Left lung (tissue), 4 donors: ENCODE measurements at regions not wholly inside any gene's neighbourhood (a gene's known extent, or its start where the extent isn't known, plus 50 kb on each side); places are given as distances from the start of the nearest gene placed in this dataset.

Source experiments
- ATAC-seq: fragments of 200-7000 bp; cut with Tn5 transposase; one replicate; pipeline ENCODE4 v1.9.1; 2020; ENCODE audit warnings: moderate library complexity
- DNase-seq, 4 donors: peaks; one replicate each; pipeline ENCODE4 v3.0.0-alpha.2; 2013 to 2020
- H3K27ac ChIP-seq, 2 donors: fragments of 200-600 bp; sonication (generic) in 1 of 2; one replicate each; pipeline versions ENCODE4 v1.5.0 to v1.8.0; 2020 to 2021
- H3K27me3 ChIP-seq, 2 donors: fragments of 200-600 bp; sonication (generic) in 1 of 2; one replicate each; pipeline versions ENCODE4 v1.5.0 to v1.8.0; 2020 to 2021
- H3K36me3 ChIP-seq, 2 donors: fragments of 200-600 bp; sonication (generic) in 1 of 2; one replicate each; pipeline versions ENCODE4 v1.5.0 to v1.8.0; 2020 to 2021
- H3K4me1 ChIP-seq, 2 donors: fragments of 200-600 bp; one replicate each; pipeline ENCODE4 v1.8.0; 2021
- H3K4me3 ChIP-seq, 2 donors: fragments of 200-600 bp; sonication (generic) in 1 of 2; one replicate each; pipeline versions ENCODE4 v1.5.0 to v1.8.0; 2020 to 2021; ENCODE audit warnings: mild to moderate bottlenecking in 1 of 2
- H3K9me3 ChIP-seq, 2 donors: fragments of 200-600 bp; sonication (generic) in 1 of 2; one replicate each; pipeline versions ENCODE4 v1.5.0 to v1.8.0; 2020 to 2021
- intact Hi-C, 2 donors: fragments of 100-400 bp; cut with DNase I; formaldehyde crosslinking; loops; one replicate each; pipeline versions ENCODE4 v1.11.2 to v1.14.2; 2022
- TF ChIP-seq, protein P1 (sequence below), 2 donors: fragments of 200-600 bp; sonication (generic) in 1 of 2; IDR thresholded peaks; one replicate each; pipeline versions ENCODE4 v1.5.0 to v1.8.0; 2021; ENCODE audit warnings: antibody characterized with exemption in 2 of 2
- donor health status: DM: no; HTN: yes; CAD: no.
- donor health status: DM: no; HTN: no; CAD: no.

DNA sequence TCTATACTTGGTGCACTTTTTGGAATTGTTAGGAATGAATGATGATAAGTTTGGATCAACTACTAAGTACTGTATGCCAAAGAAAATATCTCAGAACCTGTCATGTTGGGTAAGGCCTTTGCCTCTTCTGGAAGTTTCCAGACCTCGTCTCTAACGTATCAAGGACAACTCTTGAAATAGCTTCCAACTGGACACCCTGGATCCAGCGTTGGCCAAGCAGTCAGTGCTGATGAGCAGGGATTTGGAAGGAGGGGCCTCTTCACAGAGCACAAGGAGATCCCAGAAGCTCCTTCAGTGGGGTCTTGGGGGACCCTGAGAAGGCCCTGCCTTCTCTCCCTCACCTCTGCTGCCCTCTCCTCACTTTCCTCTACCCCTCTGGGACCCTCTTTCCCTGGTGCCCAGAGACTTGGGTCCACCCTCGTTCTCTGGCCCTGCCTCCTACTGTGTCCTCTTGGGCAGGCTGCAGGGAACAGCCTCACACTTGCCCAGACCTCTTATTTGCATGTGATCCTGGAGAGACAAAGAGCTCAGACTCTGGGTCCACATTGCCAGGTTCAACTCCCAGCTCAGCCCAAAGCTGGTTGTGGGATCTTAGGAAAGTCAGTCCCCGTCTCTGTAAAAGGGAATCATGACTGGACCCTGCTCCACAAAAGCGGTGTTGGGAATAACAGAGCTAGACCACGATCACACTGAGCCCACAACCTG, 145.8 kb downstream of the COL6A3 start:
- Histone ChIP-seq H3K27me3 (no peaks in the 10 kb centered on the region), H3K4me3 (no peak overlapping the region), H3K36me3 (no peaks in the 10 kb centered on the region), H3K9me3 (no peaks in the 10 kb centered on the region), H3K4me1 (peaks cover 4 to 8% of the 10 kb centered on the region in 2 donors), H3K27ac (no peak overlapping the region)
- intact Hi-C loops, result no loop called here
- TF ChIP-seq, protein P1, sequence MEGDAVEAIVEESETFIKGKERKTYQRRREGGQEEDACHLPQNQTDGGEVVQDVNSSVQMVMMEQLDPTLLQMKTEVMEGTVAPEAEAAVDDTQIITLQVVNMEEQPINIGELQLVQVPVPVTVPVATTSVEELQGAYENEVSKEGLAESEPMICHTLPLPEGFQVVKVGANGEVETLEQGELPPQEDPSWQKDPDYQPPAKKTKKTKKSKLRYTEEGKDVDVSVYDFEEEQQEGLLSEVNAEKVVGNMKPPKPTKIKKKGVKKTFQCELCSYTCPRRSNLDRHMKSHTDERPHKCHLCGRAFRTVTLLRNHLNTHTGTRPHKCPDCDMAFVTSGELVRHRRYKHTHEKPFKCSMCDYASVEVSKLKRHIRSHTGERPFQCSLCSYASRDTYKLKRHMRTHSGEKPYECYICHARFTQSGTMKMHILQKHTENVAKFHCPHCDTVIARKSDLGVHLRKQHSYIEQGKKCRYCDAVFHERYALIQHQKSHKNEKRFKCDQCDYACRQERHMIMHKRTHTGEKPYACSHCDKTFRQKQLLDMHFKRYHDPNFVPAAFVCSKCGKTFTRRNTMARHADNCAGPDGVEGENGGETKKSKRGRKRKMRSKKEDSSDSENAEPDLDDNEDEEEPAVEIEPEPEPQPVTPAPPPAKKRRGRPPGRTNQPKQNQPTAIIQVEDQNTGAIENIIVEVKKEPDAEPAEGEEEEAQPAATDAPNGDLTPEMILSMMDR (IDR thresholded peaks at IDR 0.05), result no peak
- DNase-seq, result no peak
- ATAC-seq, result no peak

DNA sequence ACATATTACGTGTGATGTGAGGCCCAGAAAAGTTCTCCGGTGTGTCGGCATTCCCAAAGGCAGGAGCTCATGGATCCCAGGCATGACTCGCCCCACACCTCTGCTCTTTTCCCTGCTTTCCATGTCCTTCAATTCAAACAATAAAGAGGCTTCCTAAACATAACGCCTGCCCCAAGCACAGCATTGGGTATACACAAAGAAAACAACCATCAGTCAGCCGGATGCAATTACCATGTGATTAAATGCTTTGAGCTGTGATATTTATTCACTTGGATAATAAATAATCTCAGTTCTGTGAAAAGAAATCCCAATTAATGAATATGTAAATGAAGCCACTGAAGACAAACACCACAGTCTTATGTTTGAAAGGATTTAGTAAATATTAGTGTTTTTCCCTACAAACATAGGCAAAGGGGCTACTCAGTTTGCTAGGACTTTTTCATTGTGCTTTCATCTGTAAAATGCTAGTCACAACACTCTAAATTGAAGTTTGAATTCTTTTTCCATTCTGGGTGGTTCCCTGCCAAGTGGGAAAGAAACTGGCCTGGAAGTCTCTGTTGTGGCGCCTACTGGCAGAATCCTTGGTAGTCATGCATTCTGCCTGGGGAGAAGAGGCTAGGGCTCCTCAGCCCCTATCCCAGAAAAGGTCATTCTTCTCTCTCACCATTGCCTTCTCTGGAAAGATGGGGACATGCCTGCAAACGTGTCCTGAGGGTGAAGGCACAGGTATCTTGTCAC, 144.7 kb downstream of the COL6A3 start:
- DNase-seq, result no peak
- H3K4me3 ChIP-seq, result no peak overlapping the region
- TF ChIP-seq, protein P1 (IDR thresholded peaks at IDR 0.05), result no peak
- H3K27me3 ChIP-seq, result no peaks in the 10 kb centered on the region
- intact Hi-C loops, result no loop called here
- H3K4me1 ChIP-seq, result no peaks in the 10 kb centered on the region
- H3K27ac ChIP-seq, result peak overlapping the region in 1 of 2 donors; percentile 17
- H3K9me3 ChIP-seq, result no peaks in the 10 kb centered on the region
- no peaks in the 10 kb centered on the region for H3K36me3 ChIP-seq
- no peak for ATAC-seq

DNA sequence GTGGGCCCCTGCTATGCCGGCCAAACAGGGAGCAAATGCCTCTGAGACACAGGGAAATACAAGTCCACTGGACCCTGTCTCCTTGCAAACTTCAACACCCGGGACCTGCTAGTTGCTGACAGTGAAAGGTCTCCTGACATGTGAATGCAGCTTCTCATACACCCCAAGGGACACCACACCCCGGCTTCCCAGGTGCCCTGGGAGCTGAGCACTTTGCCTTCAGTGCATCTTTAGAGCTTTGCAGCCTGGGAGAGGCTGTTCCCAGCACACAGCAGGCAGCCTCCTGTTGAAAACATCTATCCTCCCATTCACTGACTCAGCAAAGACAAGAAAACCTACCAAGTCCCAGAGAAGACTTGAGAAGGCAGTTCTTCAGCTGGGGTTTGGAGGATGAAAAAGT, 143.4 kb downstream of the COL6A3 start:
- Histone ChIP-seq H3K4me1 (no peaks in the 10 kb centered on the region), H3K27ac (no peak overlapping the region), H3K36me3 (no peaks in the 10 kb centered on the region), H3K9me3 (no peaks in the 10 kb centered on the region), H3K27me3 (no peaks in the 10 kb centered on the region), H3K4me3 (no peak overlapping the region)
- DNase-seq, result no peak
- TF ChIP-seq, protein P1 (IDR thresholded peaks at IDR 0.05), result no peak
- no peak for ATAC-seq
- intact Hi-C loops, result no loop called here

DNA sequence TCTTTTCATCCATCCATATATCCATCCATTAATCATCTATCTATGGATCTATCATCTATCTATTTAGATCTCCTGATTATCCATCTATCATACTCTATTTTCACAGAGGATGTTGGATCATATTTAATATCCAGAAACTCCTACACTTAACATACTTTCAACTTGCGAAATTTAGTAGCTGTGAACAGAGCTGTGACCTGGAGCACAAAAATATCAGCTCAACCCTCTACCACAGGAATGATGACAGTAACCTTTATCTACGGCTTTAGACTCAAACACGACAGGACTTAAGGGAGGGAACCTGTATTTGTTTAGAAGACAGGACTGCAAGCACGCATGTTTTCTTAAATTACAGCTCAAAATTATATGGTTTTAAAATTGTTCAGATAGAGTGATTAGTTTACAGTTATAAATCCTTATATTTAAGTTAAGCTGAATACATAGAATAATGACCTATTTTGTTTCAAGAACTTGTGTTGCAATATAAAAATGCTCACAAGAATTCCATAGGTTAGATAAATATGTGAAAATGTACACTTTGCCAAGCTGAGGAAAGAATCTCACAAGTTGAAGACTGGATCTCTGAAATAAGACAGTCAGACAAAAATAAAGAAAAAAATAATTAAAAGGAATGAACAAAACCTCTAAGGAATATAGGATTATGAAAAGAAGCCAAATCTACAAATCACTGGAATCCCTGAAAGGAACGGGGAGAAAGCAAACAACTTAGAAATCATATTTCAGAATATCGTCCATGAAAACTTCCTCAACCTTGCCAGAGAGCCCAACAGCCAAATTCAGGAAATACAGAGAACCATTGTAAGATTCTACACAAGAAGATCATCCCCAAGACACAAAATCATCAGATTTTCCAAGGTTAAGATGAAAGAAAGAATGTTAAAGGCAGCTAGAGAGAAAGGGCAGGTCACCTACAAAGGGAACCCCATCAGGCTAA, 142.0 kb downstream of the COL6A3 start:
- no peaks in the 10 kb centered on the region for H3K27me3 ChIP-seq
- TF ChIP-seq, protein P1 (IDR thresholded peaks at IDR 0.05), result no peak
- no peak overlapping the region for H3K4me3 ChIP-seq
- H3K9me3 ChIP-seq, result no peaks in the 10 kb centered on the region
- intact Hi-C loops, result no loop called here
- no peak for DNase-seq
- ATAC-seq, result no peak
- H3K4me1 ChIP-seq, result no peaks in the 10 kb centered on the region
- no peak overlapping the region for H3K27ac ChIP-seq
- no peaks in the 10 kb centered on the region for H3K36me3 ChIP-seq
